RWPE1 (cell line): ENCODE measurements at regions not wholly inside any gene's neighbourhood (a gene's known extent, or its start where the extent isn't known, plus 50 kb on each side); places are given as distances from the start of the nearest gene placed in this dataset.

Experiments
- CTCF ChIA-PET: fragments of 350-600 bp; sonication (Branson Sonifier 250); formaldehyde crosslinking; extraction: SDS; loops from one replicate; lab custom pipeline; 2021; lab: Yijun Ruan, JAX
- POLR2A ChIA-PET: fragments of 400-600 bp; formaldehyde crosslinking; extraction: SDS; loops from one replicate; lab custom pipeline; 2020; ENCODE audit warnings: antibody characterized with exemption; ENCODE audit not compliant: low non-redundant PET; lab: Yijun Ruan, JAX
- DNase-seq: peaks from one replicate; pipeline ENCODE4 v3.0.0; 2012; ENCODE audit warnings: low spot score
- H3K27ac ChIP-seq: fragments of 450-650 bp; 2 replicates; pipeline ENCODE4 v1.5.1; 2017
- TF ChIP-seq, protein P1 (sequence below): fragments of 450-650 bp; conservative IDR thresholded peaks from 2 replicates; pipeline ENCODE4 v1.5.1; 2017; ENCODE audit warnings: low read depth, mild to moderate bottlenecking

DNA sequence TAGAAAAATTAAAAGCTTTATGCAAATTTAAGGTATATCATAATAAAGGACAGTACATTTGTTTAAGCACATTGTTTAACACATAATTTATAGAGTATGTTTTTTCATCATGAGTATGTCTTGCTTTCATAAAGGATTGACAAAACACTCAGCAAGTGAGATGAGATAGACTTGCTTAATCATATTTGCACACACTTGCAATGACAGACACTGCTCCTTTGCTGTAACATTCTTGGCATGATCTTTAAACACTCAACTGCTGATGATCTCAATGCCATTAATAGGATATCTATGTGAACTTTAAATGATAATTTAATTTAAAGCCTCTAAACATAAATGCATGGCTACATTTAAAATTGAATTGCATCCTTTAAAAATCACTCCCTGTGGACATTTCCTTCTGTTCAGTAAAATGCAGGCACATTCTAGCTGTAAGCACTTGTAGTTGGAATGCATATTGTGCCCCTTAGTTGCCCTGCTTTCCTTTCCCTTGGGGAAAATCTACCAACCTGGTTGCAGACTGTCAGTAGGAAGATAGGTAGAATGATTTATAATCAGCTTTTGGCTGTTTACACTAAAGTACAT lies 979.0 kb downstream of the TMTC2 start:
- ChIA-PET POLR2A (no interaction called here), CTCF (no interaction called here)
- TF ChIP-seq, protein P1, sequence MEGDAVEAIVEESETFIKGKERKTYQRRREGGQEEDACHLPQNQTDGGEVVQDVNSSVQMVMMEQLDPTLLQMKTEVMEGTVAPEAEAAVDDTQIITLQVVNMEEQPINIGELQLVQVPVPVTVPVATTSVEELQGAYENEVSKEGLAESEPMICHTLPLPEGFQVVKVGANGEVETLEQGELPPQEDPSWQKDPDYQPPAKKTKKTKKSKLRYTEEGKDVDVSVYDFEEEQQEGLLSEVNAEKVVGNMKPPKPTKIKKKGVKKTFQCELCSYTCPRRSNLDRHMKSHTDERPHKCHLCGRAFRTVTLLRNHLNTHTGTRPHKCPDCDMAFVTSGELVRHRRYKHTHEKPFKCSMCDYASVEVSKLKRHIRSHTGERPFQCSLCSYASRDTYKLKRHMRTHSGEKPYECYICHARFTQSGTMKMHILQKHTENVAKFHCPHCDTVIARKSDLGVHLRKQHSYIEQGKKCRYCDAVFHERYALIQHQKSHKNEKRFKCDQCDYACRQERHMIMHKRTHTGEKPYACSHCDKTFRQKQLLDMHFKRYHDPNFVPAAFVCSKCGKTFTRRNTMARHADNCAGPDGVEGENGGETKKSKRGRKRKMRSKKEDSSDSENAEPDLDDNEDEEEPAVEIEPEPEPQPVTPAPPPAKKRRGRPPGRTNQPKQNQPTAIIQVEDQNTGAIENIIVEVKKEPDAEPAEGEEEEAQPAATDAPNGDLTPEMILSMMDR, result no peak
- H3K27ac ChIP-seq, result no peak overlapping the region
- DNase-seq, result no peak

DNA sequence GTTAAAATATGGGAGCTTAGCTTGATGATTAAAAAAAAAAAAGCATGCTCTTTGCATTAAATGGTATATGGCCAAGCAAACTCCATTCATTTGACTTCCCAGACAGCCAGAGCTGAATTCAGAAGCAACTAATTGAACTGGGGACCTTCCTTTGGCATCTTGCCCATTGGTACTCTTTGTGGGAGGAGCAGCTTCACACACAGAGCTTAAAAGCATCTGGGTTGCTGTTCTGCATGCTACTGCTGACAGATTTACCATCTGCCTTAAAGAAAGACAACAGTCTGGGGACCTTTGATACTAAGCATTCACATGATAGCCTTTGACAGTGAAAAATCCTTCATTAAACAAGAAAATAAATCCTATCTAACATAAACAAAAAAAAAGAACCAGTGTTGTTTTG lies 977.9 kb downstream of the TMTC2 start:
- TF ChIP-seq, protein P1, result no peak
- no peak for DNase-seq
- ChIA-PET POLR2A (no interaction called here), CTCF (no interaction called here)
- H3K27ac ChIP-seq, result no peak overlapping the region

DNA sequence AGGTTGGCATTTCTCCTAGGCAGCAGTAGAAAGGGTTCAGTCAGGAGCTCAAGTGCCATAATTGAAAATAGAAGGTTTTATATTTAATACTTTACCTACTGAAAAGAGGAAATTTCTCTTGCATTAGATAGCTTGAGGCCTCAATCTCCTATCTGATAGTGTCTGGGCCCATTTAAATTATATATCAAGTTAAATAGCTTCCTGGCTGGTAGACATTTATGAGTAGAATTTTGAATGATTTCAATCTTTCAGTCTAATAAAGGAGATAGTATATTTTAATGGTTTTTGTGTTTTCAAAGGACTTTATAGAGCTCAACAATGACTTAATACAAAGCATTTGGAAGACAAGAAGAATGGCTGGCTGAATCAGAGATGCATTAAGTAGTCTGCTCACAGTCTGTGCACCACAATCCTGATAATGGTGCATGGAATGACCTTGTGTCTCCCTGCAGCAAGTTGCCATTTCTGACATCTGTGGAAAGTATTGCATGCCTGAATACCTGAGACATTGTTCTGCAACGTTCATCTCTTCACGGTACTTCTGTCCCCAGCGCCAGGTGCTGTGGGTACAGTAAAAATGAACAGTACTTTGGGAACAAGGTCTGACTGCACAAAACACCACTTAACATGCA lies 974.1 kb downstream of the TMTC2 start:
- POLR2A ChIA-PET, result no interaction called here
- no peak for DNase-seq
- CTCF ChIA-PET, result no interaction called here
- TF ChIP-seq, protein P1, result no peak
- no peak overlapping the region for H3K27ac ChIP-seq

DNA sequence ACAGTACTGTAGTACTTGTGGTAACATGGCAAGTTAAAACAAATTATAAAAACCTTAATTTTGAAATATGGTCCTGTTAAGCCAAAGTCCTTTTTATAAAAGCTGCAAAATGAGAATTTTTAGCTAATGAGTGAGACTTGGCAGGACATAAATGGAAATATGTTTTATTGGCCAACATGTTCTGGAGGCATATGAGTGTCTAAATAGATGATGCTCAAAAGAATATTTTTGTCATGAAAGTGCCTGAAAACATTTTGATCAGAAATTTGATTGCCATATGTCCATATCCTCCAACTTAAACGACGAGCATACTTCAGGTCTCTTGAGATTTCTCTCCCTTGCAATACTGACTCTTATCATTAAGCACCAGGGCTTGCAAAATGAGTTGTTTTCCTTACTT lies 972.6 kb downstream of the TMTC2 start:
- DNase-seq, result no peak
- POLR2A ChIA-PET, result no interaction called here
- CTCF ChIA-PET, result no interaction called here
- no peak overlapping the region for H3K27ac ChIP-seq
- TF ChIP-seq, protein P1, result no peak

DNA sequence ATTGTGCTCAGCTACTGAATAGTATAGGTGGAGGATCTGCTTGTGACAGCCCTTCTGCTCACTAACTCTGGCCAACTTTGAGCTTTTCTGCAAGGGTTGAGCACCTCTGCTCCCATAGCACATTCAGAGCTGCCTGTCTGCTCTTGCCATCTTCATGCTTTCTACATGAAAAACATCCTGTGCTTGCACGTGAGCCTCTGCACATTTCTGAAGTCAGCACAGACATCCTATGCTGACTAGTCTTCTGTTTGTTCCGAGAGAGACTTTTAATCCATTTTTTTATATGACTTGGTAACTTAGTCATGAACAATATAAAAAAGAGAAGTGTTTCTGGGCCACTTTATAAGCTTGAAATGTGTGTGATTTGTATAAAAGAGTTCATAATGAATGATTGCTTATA lies 969.3 kb downstream of the TMTC2 start:
- no peak for DNase-seq
- TF ChIP-seq, protein P1, result no peak
- ChIA-PET POLR2A (no interaction called here), CTCF (no interaction called here)
- no peak overlapping the region for H3K27ac ChIP-seq

DNA sequence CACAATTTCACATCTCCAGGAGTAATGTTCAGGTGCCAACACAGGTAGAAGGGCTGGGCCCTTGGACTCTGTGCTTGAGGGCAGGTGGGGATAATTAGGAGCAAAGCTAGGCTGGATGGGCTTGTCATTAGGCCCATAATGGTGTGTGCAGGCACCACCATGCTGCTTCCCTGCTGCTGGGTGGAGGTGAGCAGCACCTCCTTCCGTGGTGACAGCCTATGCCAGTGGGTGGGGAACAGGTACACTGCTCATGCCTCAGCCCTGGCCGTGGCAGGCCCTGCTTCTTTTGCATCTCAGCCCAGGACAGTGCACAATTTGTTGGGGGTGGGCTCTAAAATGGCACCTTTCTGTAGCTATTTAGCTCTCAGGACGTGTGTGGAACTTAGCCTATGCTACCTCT lies 955.5 kb downstream of the TMTC2 start:
- DNase-seq, result no peak
- H3K27ac ChIP-seq, result no peak overlapping the region
- CTCF ChIA-PET, result no interaction called here
- TF ChIP-seq, protein P1, result no peak
- POLR2A ChIA-PET, result no interaction called here
